DOHH2 (cell line): ENCODE measurements at regions not wholly inside any gene's neighbourhood (a gene's known extent, or its start where the extent isn't known, plus 50 kb on each side); places are given as distances from the start of the nearest gene placed in this dataset.

ENCODE experiments used
- H3F3A ChIP-seq: fragments of 200-600 bp; sonication (generic), shearing (Covaris generic); 2 replicates; pipeline ENCODE4 v1.6.0; 2016; ENCODE audit warnings: antibody characterized with exemption, mild to moderate bottlenecking; ENCODE audit not compliant: control insufficient read depth, insufficient read depth
- H3K27ac ChIP-seq: fragments of 200-600 bp; sonication (generic); 2 replicates; pipeline ENCODE4 v1.5.1; 2014; ENCODE audit warnings: low read depth, mild to moderate bottlenecking, low read length, moderate library complexity
- H3K27me3 ChIP-seq: fragments of 200-600 bp; sonication (generic); 2 replicates; pipeline ENCODE4 v1.6.1; 2014; ENCODE audit warnings: mild to moderate bottlenecking, low read length, mixed read lengths; ENCODE audit not compliant: control insufficient read depth
- H3K36me3 ChIP-seq: fragments of 200-600 bp; sonication (generic); 2 replicates; pipeline ENCODE4 v1.6.1; 2014; ENCODE audit warnings: mild to moderate bottlenecking, low read length, moderate library complexity, mixed read lengths; ENCODE audit not compliant: control insufficient read depth
- H3K4me1 ChIP-seq: fragments of 200-600 bp; sonication (generic); 2 replicates; pipeline ENCODE4 v1.6.1; 2014; ENCODE audit warnings: mild to moderate bottlenecking, low read length, mixed read lengths; ENCODE audit not compliant: control insufficient read depth
- H3K4me2 ChIP-seq: fragments of 200-600 bp; sonication (generic); 2 replicates; pipeline ENCODE4 v1.6.0; 2014; ENCODE audit warnings: mild to moderate bottlenecking, low read length, moderate library complexity
- H3K4me3 ChIP-seq: fragments of 200-600 bp; sonication (generic); 2 replicates; pipeline ENCODE4 v1.5.1; 2014; ENCODE audit warnings: mild to moderate bottlenecking, low read length, mixed read lengths
- H3K79me2 ChIP-seq: fragments of 200-600 bp; sonication (generic); 2 replicates; pipeline ENCODE4 v1.6.1; 2014; ENCODE audit warnings: mild to moderate bottlenecking, low read length, mixed read lengths; ENCODE audit not compliant: control insufficient read depth
- H3K9me2 ChIP-seq: fragments of 200-600 bp; sonication (generic); replicated peaks from 2 replicates; pipeline ENCODE4 v1.6.1; 2014; ENCODE audit warnings: mild to moderate bottlenecking, low read length, mixed read lengths; ENCODE audit not compliant: control insufficient read depth
- H3K9me3 ChIP-seq: fragments of 200-600 bp; sonication (generic); 2 replicates; pipeline ENCODE4 v1.6.1; 2014; ENCODE audit warnings: antibody characterized with exemption, low read length, mixed read lengths; ENCODE audit not compliant: control insufficient read depth, insufficient read depth
- H4K20me1 ChIP-seq: fragments of 200-600 bp; sonication (generic); 2 replicates; pipeline ENCODE4 v1.6.0; 2014; ENCODE audit warnings: low read depth, mild to moderate bottlenecking, antibody characterized with exemption, low read length, moderate library complexity; ENCODE audit not compliant: control insufficient read depth, insufficient read depth
- CTCF ChIP-seq: fragments of 200-600 bp; sonication (generic); IDR thresholded peaks from one replicate; pipeline ENCODE4 v1.5.1; 2014; ENCODE audit warnings: antibody characterized with exemption, mild to moderate bottlenecking, low read depth, low read length; ENCODE audit not compliant: poor library complexity, severe bottlenecking
- EZH2phosphoT487 ChIP-seq: fragments of 200-600 bp; sonication (generic); IDR thresholded peaks from 2 replicates; pipeline ENCODE4 v1.6.1; 2017; ENCODE audit warnings: borderline replicate concordance, mild to moderate bottlenecking, antibody characterized with exemption, low read length, moderate library complexity, mixed read lengths

- no peak for TF ChIP-seq CTCF
- no peak overlapping the region for H3K27ac ChIP-seq
- no peaks in the 10 kb centered on the region for H3K36me3 ChIP-seq
- no peak overlapping the region for H3K4me3 ChIP-seq
- no peaks in the 10 kb centered on the region for H4K20me1 ChIP-seq
- H3K9me3 ChIP-seq = no peaks in the 10 kb centered on the region
- H3F3A ChIP-seq = no peaks in the 10 kb centered on the region
- no peaks in the 10 kb centered on the region for H3K27me3 ChIP-seq
- no peak overlapping the region for H3K4me2 ChIP-seq
- no peaks in the 10 kb centered on the region for H3K4me1 ChIP-seq
- H3K79me2 ChIP-seq = no peaks in the 10 kb centered on the region
- H3K9me2 ChIP-seq = no peaks in the 10 kb centered on the region
Measured at GRCh38 chr5:128681096-128681495, 143.1 kb upstream of the FBN2 start.

DNA sequence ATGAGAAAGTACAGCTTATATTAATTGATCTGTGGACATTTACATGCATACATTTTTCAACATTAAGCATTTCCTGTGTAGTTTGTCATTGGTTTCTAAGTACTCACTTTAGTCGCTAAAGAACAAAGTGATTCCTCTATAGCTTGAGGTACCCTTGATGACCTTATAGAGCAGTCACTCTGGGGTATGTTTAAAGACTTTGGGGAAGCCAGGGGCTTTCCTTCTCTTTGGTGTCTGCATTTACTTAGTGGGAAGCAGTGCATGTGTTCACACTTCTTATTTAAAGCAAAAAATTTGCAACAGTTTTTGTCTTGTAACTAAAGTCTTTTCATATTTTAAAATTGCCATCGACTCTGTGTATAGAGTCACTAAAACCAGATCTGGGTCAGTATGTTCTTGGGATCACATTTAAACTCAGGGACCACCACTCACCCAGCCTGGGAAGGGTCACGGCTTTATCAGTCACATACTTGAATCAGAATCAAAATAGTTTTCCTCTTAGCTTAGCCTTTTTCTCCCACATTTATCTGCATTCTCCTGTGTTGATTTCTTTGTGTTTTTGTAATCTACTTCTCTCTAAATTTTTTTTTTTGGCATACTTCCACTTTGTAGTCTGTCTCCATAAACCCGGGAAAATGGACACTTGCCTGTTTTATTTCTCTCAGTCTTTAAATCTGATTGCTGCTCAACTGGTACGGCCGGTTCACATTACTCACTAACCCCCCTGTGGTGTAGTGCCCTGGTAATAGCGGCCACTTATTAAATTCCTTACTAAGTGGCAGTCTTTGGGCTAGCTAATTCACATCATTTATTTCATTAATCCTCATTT is 143.9 kb upstream of the FBN2 start:
- H3K9me3 ChIP-seq = no peaks in the 10 kb centered on the region
- no peaks in the 10 kb centered on the region for H3K79me2 ChIP-seq
- H4K20me1 ChIP-seq = no peaks in the 10 kb centered on the region
- H3K4me2 ChIP-seq = no peak overlapping the region
- no peaks in the 10 kb centered on the region for H3K9me2 ChIP-seq
- no peaks in the 10 kb centered on the region for H3F3A ChIP-seq
- no peak overlapping the region for H3K4me3 ChIP-seq
- H3K4me1 ChIP-seq = no peaks in the 10 kb centered on the region
- no peak overlapping the region for H3K27ac ChIP-seq
- no peak for TF ChIP-seq CTCF
- no peaks in the 10 kb centered on the region for H3K27me3 ChIP-seq
- no peaks in the 10 kb centered on the region for H3K36me3 ChIP-seq

DNA sequence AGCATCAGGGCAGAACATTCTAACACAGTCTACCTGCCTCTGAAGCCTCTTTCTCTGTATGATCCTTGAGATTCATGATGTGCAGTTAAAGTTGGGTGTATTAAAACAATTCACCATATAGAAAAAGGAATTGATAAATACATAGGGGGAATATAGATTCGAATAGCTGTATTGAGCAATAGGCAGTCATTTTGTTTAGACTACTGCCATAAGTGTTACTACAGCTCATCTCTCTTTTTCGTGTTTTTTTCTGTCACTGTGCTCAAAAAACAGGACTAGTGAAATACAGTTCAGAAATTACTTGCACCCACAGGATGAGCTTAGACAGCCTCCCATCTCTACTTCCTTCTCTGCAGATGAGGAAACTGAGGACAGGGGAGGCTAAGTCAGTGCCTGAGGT is 144.6 kb upstream of the FBN2 start:
- Histone ChIP-seq H3F3A (no peaks in the 10 kb centered on the region), H3K79me2 (no peaks in the 10 kb centered on the region), H3K4me2 (no peak overlapping the region), H3K9me3 (no peaks in the 10 kb centered on the region), H3K27ac (no peak overlapping the region), H4K20me1 (no peaks in the 10 kb centered on the region), H3K4me3 (no peak overlapping the region), H3K9me2 (no peaks in the 10 kb centered on the region), H3K4me1 (no peaks in the 10 kb centered on the region), H3K36me3 (no peaks in the 10 kb centered on the region), H3K27me3 (no peaks in the 10 kb centered on the region)
- no peak for TF ChIP-seq EZH2phosphoT487
- no peak for TF ChIP-seq CTCF

GRCh38 chr5:128684961-128685360 is 146.9 kb upstream of the FBN2 start:
- no peaks in the 10 kb centered on the region for H3K27me3 ChIP-seq
- no peak overlapping the region for H3K4me3 ChIP-seq
- H4K20me1 ChIP-seq = no peaks in the 10 kb centered on the region
- H3K9me3 ChIP-seq = no peaks in the 10 kb centered on the region
- no peaks in the 10 kb centered on the region for H3K9me2 ChIP-seq
- no peaks in the 10 kb centered on the region for H3K4me1 ChIP-seq
- no peak overlapping the region for H3K27ac ChIP-seq
- no peaks in the 10 kb centered on the region for H3K36me3 ChIP-seq
- TF ChIP-seq CTCF = no peak
- no peak for TF ChIP-seq EZH2phosphoT487
- no peaks in the 10 kb centered on the region for H3F3A ChIP-seq
- no peak overlapping the region for H3K4me2 ChIP-seq
- H3K79me2 ChIP-seq = no peaks in the 10 kb centered on the region
